HFF-Myc (cell line): ENCODE measurements at regions not wholly inside any gene's neighbourhood (a gene's known extent, or its start where the extent isn't known, plus 50 kb on each side); places are given as distances from the start of the nearest gene placed in this dataset.

ENCODE experiments used
- DNase-seq: peaks from one replicate; pipeline ENCODE4 v3.0.0-alpha.2; 2011; ENCODE audit warnings: low read depth; ENCODE audit errors: extremely low read depth
- H3K4me3 ChIP-seq: replicated peaks from 2 replicates; pipeline ENCODE4 v1.5.1; 2011; ENCODE audit warnings: low read depth, mild to moderate bottlenecking, control low read depth, low read length
- CTCF ChIP-seq: IDR thresholded peaks from 2 replicates; pipeline ENCODE4 v1.5.1; 2012; ENCODE audit warnings: mild to moderate bottlenecking, low read depth, low read length, control low read depth; ENCODE audit errors: missing control alignments

- no peak for TF ChIP-seq CTCF
- no peak overlapping the region for H3K4me3 ChIP-seq
- DNase-seq: no peak
Measured at GRCh38 chr2:123043458-123043857, 981.6 kb upstream of the CNTNAP5 start.

- DNase-seq: no peak
- H3K4me3 ChIP-seq: no peak overlapping the region
- TF ChIP-seq CTCF: no peak
Measured at GRCh38 chr2:123045713-123046112, 979.4 kb upstream of the CNTNAP5 start.

- H3K4me3 ChIP-seq: no peak overlapping the region
- DNase-seq: no peak
- no peak for TF ChIP-seq CTCF
Measured at GRCh38 chr2:123047186-123047585, 977.9 kb upstream of the CNTNAP5 start.

GRCh38 chr2:123051136-123051535 is 974.0 kb upstream of the CNTNAP5 start:
- no peak for DNase-seq
- H3K4me3 ChIP-seq: no peak overlapping the region
- no peak for TF ChIP-seq CTCF

GRCh38 chr2:123061534-123061933 is 963.6 kb upstream of the CNTNAP5 start:
- no peak for TF ChIP-seq CTCF
- DNase-seq: no peak

GRCh38 chr2:123073371-123073770 is 951.7 kb upstream of the CNTNAP5 start:
- no peak for DNase-seq
- H3K4me3 ChIP-seq: no peak overlapping the region
- no peak for TF ChIP-seq CTCF

More at GRCh38 chr2:123061534-123061933, 963.6 kb upstream of the CNTNAP5 start:
- no peak overlapping the region for H3K4me3 ChIP-seq

- no peak overlapping the region for H3K4me3 ChIP-seq
- no peak for DNase-seq
- no peak for TF ChIP-seq CTCF
Measured at GRCh38 chr2:123073956-123074355, 951.1 kb upstream of the CNTNAP5 start.
